ENCODE measurements at regions not wholly inside any gene's neighbourhood (a gene's known extent, or its start where the extent isn't known, plus 50 kb on each side); places are given as distances from the start of the nearest gene placed in this dataset.

- H3K9me3 ChIP-seq (ENCODE audit: insufficient read depth, low read depth, low read length): no peaks in the 10 kb centered on the region
Measured at GRCh38 chr13:54387625-54388024, 1359.0 kb downstream of the OLFM4 start.

GRCh38 chr13:54390841-54391240 lies 1362.2 kb downstream of the OLFM4 start:
- Histone ChIP-seq H3K4me3 (ENCODE audit: insufficient read depth, low read depth, low read length) (no peak overlapping the region), H3K36me3 (ENCODE audit: insufficient read depth, low read length) (no peaks in the 10 kb centered on the region), H3K4me1 (ENCODE audit: insufficient read depth, low read length) (no peaks in the 10 kb centered on the region), H3K27ac (ENCODE audit: low read depth, low read length) (no peak overlapping the region), H3K9ac (ENCODE audit: low read length) (no peak overlapping the region), H3K27me3 (ENCODE audit: insufficient read depth, low read length) (no peaks in the 10 kb centered on the region), H4K20me1 (ENCODE audit: insufficient read depth, low read length) (no peaks in the 10 kb centered on the region), H3K4me2 (ENCODE audit: low read length) (no peak overlapping the region), H2AFZ (ENCODE audit: low read depth, low read length) (no peak overlapping the region), H3K79me2 (ENCODE audit: insufficient read depth, low read length) (no peaks in the 10 kb centered on the region), H3K9me3 (ENCODE audit: insufficient read depth, low read depth, low read length) (no peaks in the 10 kb centered on the region)
- DNase-seq (ENCODE audit: low read depth) (no peak), FAIRE-seq (no peak)
- peaks cover 2% of the 10 kb centered on the region for H3K27me3 Mint-ChIP-seq (ENCODE audit: low read depth, unreplicated experiment)
- H3K27ac Mint-ChIP-seq (ENCODE audit: unreplicated experiment): no peak overlapping the region
- no peaks in the 10 kb centered on the region for H3K4me1 Mint-ChIP-seq (ENCODE audit: low read depth, unreplicated experiment)
- no peak overlapping the region for H3K4me3 Mint-ChIP-seq (ENCODE audit: unreplicated experiment)
- H3K9me3 Mint-ChIP-seq (ENCODE audit: unreplicated experiment): no peaks in the 10 kb centered on the region
- no peaks in the 10 kb centered on the region for H3K36me3 Mint-ChIP-seq (ENCODE audit: low read depth, unreplicated experiment)
- no peak for TF ChIP-seq EZH2 (IDR thresholded peaks at IDR 0.05; ENCODE audit: insufficient read depth, low read length)
- TF ChIP-seq, protein P1, sequence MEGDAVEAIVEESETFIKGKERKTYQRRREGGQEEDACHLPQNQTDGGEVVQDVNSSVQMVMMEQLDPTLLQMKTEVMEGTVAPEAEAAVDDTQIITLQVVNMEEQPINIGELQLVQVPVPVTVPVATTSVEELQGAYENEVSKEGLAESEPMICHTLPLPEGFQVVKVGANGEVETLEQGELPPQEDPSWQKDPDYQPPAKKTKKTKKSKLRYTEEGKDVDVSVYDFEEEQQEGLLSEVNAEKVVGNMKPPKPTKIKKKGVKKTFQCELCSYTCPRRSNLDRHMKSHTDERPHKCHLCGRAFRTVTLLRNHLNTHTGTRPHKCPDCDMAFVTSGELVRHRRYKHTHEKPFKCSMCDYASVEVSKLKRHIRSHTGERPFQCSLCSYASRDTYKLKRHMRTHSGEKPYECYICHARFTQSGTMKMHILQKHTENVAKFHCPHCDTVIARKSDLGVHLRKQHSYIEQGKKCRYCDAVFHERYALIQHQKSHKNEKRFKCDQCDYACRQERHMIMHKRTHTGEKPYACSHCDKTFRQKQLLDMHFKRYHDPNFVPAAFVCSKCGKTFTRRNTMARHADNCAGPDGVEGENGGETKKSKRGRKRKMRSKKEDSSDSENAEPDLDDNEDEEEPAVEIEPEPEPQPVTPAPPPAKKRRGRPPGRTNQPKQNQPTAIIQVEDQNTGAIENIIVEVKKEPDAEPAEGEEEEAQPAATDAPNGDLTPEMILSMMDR (IDR thresholded peaks at IDR 0.05; ENCODE audit: insufficient read depth, low read depth, low read length): no peak

More at GRCh38 chr13:54387625-54388024, 1359.0 kb downstream of the OLFM4 start:
- no peaks in the 10 kb centered on the region for H3K36me3 ChIP-seq (ENCODE audit: insufficient read depth, low read length)
- H2AFZ ChIP-seq (ENCODE audit: low read depth, low read length): no peak overlapping the region
- H3K4me1 Mint-ChIP-seq (ENCODE audit: low read depth, unreplicated experiment): no peaks in the 10 kb centered on the region
- H3K4me2 ChIP-seq (ENCODE audit: low read length): no peak overlapping the region
- no peaks in the 10 kb centered on the region for H3K4me1 ChIP-seq (ENCODE audit: insufficient read depth, low read length)
- H3K36me3 Mint-ChIP-seq (ENCODE audit: low read depth, unreplicated experiment): no peaks in the 10 kb centered on the region
- H3K79me2 ChIP-seq (ENCODE audit: insufficient read depth, low read length): no peaks in the 10 kb centered on the region
- H3K27ac Mint-ChIP-seq (ENCODE audit: unreplicated experiment): no peak overlapping the region
- no peaks in the 10 kb centered on the region for H4K20me1 ChIP-seq (ENCODE audit: insufficient read depth, low read length)
- H3K9me3 Mint-ChIP-seq (ENCODE audit: unreplicated experiment): no peaks in the 10 kb centered on the region
- no peak overlapping the region for H3K27ac ChIP-seq (ENCODE audit: low read depth, low read length)
- no peaks in the 10 kb centered on the region for H3K27me3 ChIP-seq (ENCODE audit: insufficient read depth, low read length)
- TF ChIP-seq, protein P1 (IDR thresholded peaks at IDR 0.05; ENCODE audit: insufficient read depth, low read depth, low read length): no peak
- TF ChIP-seq EZH2 (IDR thresholded peaks at IDR 0.05; ENCODE audit: insufficient read depth, low read length): no peak
- H3K27me3 Mint-ChIP-seq (ENCODE audit: low read depth, unreplicated experiment): peaks cover 2% of the 10 kb centered on the region
- FAIRE-seq: no peak
- no peak overlapping the region for H3K4me3 ChIP-seq (ENCODE audit: insufficient read depth, low read depth, low read length)
- H3K4me3 Mint-ChIP-seq (ENCODE audit: unreplicated experiment): no peak overlapping the region
- DNase-seq (ENCODE audit: low read depth): no peak
- no peak overlapping the region for H3K9ac ChIP-seq (ENCODE audit: low read length)

GRCh38 chr13:54394085-54394700 lies 1365.6 kb downstream of the OLFM4 start:
- H3K4me3 ChIP-seq (ENCODE audit: insufficient read depth, low read depth, low read length): no peak overlapping the region
- Mint-ChIP-seq H3K4me3 (ENCODE audit: unreplicated experiment) (no peak overlapping the region), H3K36me3 (ENCODE audit: low read depth, unreplicated experiment) (no peaks in the 10 kb centered on the region), H3K4me1 (ENCODE audit: low read depth, unreplicated experiment) (no peaks in the 10 kb centered on the region), H3K9me3 (ENCODE audit: unreplicated experiment) (no peaks in the 10 kb centered on the region), H3K27ac (ENCODE audit: unreplicated experiment) (no peak overlapping the region), H3K27me3 (ENCODE audit: low read depth, unreplicated experiment) (no peaks in the 10 kb centered on the region)
- DNase-seq (ENCODE audit: low read depth) (no peak), FAIRE-seq (no peak)
- no peaks in the 10 kb centered on the region for H3K4me1 ChIP-seq (ENCODE audit: insufficient read depth, low read length)
- no peaks in the 10 kb centered on the region for H3K36me3 ChIP-seq (ENCODE audit: insufficient read depth, low read length)
- TF ChIP-seq EZH2 (IDR thresholded peaks at IDR 0.05; ENCODE audit: insufficient read depth, low read length): no peak
- TF ChIP-seq, protein P1 (IDR thresholded peaks at IDR 0.05; ENCODE audit: insufficient read depth, low read depth, low read length): no peak
- H3K79me2 ChIP-seq (ENCODE audit: insufficient read depth, low read length): no peaks in the 10 kb centered on the region
- no peak overlapping the region for H2AFZ ChIP-seq (ENCODE audit: low read depth, low read length)
- H3K9ac ChIP-seq (ENCODE audit: low read length): no peak overlapping the region
- H4K20me1 ChIP-seq (ENCODE audit: insufficient read depth, low read length): no peaks in the 10 kb centered on the region
- H3K9me3 ChIP-seq (ENCODE audit: insufficient read depth, low read depth, low read length): no peaks in the 10 kb centered on the region
- no peaks in the 10 kb centered on the region for H3K27me3 ChIP-seq (ENCODE audit: insufficient read depth, low read length)
- H3K27ac ChIP-seq (ENCODE audit: low read depth, low read length): no peak overlapping the region
- no peak overlapping the region for H3K4me2 ChIP-seq (ENCODE audit: low read length)

Measured in astrocyte (in vitro differentiated cells and primary cell).